ENCODE measurements at regions not wholly inside any gene's neighbourhood (a gene's known extent, or its start where the extent isn't known, plus 50 kb on each side); places are given as distances from the start of the nearest gene placed in this dataset.
"Not testable (repeated sequence)": the region's sequence is repeated elsewhere in the genome, so short reads cannot be mapped to it uniquely, and the experiment has no call there.

DNA sequence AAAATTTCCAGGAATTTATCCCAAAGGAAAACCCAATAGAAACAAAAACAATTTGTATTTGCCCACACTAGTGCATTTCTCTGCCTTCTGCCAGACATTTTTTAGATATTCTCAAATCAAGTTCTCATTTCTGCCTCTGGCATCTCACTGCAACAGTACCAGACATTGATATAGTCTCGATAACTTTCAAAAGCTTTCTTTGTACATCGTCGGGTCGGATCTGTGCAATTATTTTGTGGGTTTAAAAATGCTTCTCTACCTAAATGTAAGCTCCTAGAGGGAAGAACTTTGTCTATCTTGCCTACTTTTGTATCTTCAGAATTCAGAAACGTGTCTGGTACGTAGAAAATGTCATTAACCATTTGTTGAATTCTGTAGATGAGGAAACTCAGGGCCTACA lies 125.5 kb upstream of the LIFR start:
- POLR2A ChIA-PET = no interaction called here
- CTCF ChIA-PET = interaction anchor here (0.8 to 1.2 kb wide), 3 partner anchors 7 to 287 kb away, joined by 3 read pairs; no protein-coding TSS in a partner anchor
- no peak for DNase-seq (ENCODE audit: extremely low spot score)
- TF ChIP-seq, protein P1, sequence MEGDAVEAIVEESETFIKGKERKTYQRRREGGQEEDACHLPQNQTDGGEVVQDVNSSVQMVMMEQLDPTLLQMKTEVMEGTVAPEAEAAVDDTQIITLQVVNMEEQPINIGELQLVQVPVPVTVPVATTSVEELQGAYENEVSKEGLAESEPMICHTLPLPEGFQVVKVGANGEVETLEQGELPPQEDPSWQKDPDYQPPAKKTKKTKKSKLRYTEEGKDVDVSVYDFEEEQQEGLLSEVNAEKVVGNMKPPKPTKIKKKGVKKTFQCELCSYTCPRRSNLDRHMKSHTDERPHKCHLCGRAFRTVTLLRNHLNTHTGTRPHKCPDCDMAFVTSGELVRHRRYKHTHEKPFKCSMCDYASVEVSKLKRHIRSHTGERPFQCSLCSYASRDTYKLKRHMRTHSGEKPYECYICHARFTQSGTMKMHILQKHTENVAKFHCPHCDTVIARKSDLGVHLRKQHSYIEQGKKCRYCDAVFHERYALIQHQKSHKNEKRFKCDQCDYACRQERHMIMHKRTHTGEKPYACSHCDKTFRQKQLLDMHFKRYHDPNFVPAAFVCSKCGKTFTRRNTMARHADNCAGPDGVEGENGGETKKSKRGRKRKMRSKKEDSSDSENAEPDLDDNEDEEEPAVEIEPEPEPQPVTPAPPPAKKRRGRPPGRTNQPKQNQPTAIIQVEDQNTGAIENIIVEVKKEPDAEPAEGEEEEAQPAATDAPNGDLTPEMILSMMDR (IDR thresholded peaks at IDR 0.05; ENCODE audit: control extremely low read depth, extremely low read depth, low read depth, missing control alignments) = no peak

DNA sequence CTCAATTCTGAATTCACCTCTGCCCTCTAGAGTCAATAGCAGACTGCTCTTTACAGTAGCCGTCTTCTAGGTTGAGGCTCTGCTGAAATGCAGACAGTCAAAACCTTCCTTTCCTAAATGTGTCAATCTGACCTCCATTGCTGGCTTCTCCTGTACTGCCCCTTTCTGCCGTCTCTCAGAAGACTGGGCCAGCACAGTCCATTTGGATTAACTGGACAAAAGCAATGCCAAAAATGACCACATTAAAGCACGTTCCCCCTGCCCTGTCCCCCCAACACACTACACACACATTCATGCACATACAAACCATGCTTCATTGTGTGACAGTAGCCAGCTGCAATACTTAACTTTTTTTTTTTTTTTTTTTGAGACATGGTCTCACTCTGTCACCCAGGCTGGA lies 130.2 kb upstream of the LIFR start:
- POLR2A ChIA-PET = no interaction called here
- CTCF ChIA-PET = no interaction called here
- no peak for DNase-seq (ENCODE audit: extremely low spot score)
- TF ChIP-seq, protein P1 (IDR thresholded peaks at IDR 0.05; ENCODE audit: control extremely low read depth, extremely low read depth, low read depth, missing control alignments) = no peak

DNA sequence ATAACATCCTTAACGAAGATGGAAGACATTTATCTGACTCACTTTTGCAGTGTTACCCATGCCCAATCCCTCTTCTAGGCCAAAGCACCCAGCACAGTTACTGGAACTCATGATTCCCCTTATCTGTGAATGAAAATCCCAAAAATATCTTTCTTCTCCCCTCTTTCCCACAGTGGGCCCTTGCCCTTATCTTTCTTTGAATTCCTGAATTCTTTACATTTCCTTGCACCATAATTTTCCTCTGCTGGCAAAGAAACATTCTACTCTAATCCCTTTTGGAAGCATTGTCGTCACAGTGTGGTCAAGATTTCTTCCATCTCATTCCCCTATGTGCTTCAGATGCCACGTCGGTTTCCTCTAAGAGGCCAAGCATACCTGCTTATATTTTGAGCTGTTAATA lies 135.9 kb upstream of the LIFR start:
- DNase-seq (ENCODE audit: extremely low spot score) = no peak
- ChIA-PET CTCF (no interaction called here), POLR2A (no interaction called here)
- TF ChIP-seq, protein P1 (IDR thresholded peaks at IDR 0.05; ENCODE audit: control extremely low read depth, extremely low read depth, low read depth, missing control alignments) = no peak

DNA sequence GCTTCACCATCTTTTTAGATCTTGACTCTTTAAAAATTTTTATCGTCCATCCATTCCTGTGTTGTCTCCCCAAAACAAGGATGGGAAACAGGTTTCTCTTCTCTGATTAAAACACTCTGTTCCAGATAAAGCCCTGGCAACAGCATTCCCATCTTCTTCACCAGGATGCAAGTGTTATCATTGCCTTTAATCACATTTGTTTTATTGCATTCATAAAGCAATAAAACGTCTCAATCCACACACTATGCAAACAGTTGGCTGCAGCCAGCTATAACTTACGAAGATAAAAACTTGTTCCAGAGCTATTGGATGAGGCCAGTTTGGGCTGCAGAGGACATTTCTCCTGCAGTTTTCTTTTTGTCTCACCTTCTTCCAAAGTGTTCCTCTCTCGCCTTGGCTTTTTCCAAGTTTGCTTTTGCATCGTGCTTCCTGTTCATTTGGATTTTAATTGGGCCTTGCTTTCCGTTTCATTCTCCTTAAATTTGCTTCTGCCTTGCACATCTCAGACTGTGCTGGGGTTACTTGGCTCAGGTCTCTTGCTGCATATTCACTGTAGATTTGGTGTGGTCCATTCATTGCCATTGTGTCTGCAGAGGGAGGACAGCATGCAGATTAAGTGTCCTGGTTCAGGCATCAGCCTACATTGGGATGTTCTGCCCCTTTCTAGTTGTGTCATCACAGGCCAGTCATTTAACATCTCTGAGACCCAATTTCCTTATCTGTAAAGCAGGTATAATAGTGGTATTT lies 136.5 kb upstream of the LIFR start:
- CTCF ChIA-PET = no interaction called here
- no peak for DNase-seq (ENCODE audit: extremely low spot score)
- TF ChIP-seq, protein P1 (IDR thresholded peaks at IDR 0.05; ENCODE audit: control extremely low read depth, extremely low read depth, low read depth, missing control alignments) = no peak
- POLR2A ChIA-PET = no interaction called here

GRCh38 chr5:38695021-38695958 lies 138.8 kb upstream of the LIFR start:
- CTCF ChIA-PET = interaction anchor here (0.6 to 1.2 kb wide), 2 partner anchors 11 to 275 kb away, joined by 3 read pairs; no protein-coding TSS in a partner anchor
- TF ChIP-seq, protein P1 (IDR thresholded peaks at IDR 0.05; ENCODE audit: control extremely low read depth, extremely low read depth, low read depth, missing control alignments) = no peak
- POLR2A ChIA-PET = no interaction called here
- DNase-seq (ENCODE audit: extremely low spot score) = no peak

- ChIA-PET POLR2A (no interaction called here), CTCF (interaction anchor here (1.4 kb wide), 1 partner anchor 24 kb away, joined by 3 read pairs; no protein-coding TSS in a partner anchor)
- TF ChIP-seq, protein P1 (IDR thresholded peaks at IDR 0.05; ENCODE audit: control extremely low read depth, extremely low read depth, low read depth, missing control alignments) = no peak
- no peak for DNase-seq (ENCODE audit: extremely low spot score)
These were observed 140.6 kb upstream of the LIFR start for GRCh38 chr5:38697013-38697412.

- CTCF ChIA-PET; DNase-seq (ENCODE audit: extremely low spot score); POLR2A ChIA-PET: not testable (repeated sequence)
These were observed 140.3 kb upstream of the OSMR start for GRCh38 chr5:38705529-38705928.

Data from GM10248 (cell line).